ENCODE measurements at regions not wholly inside any gene's neighbourhood (a gene's known extent, or its start where the extent isn't known, plus 50 kb on each side); places are given as distances from the start of the nearest gene placed in this dataset.

DNA sequence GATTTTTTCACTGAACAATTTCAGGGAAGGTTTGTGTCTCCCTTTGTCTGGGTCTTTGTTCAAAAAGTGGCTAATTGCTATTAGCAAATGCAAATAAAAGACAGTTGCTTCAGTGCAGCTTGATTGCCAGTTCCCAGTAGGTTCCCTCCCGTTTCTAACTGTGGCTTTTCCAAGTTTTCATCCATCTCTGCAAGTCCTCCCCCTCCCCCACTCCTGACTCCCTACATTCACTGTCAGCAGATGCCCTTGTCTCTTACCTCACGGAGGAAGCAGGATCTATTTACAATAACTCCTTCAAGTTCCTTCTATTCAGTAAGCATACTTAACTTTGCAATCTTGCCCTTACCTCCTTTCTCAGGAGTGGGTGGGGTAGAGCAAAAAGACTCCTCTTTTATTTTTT lies 55.4 kb upstream of the SCEL start:
- TF ChIP-seq, protein P1, sequence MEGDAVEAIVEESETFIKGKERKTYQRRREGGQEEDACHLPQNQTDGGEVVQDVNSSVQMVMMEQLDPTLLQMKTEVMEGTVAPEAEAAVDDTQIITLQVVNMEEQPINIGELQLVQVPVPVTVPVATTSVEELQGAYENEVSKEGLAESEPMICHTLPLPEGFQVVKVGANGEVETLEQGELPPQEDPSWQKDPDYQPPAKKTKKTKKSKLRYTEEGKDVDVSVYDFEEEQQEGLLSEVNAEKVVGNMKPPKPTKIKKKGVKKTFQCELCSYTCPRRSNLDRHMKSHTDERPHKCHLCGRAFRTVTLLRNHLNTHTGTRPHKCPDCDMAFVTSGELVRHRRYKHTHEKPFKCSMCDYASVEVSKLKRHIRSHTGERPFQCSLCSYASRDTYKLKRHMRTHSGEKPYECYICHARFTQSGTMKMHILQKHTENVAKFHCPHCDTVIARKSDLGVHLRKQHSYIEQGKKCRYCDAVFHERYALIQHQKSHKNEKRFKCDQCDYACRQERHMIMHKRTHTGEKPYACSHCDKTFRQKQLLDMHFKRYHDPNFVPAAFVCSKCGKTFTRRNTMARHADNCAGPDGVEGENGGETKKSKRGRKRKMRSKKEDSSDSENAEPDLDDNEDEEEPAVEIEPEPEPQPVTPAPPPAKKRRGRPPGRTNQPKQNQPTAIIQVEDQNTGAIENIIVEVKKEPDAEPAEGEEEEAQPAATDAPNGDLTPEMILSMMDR (IDR thresholded peaks at IDR 0.05) = no peak
- no peak overlapping the region for H3K4me3 ChIP-seq
- no peaks in the 10 kb centered on the region for H3K9me3 ChIP-seq
- no peaks in the 10 kb centered on the region for H3K36me3 ChIP-seq
- no peak for DNase-seq
- no peaks in the 10 kb centered on the region for H3K27me3 ChIP-seq
- no peak overlapping the region for H3K27ac ChIP-seq
- H3K4me1 ChIP-seq = no peaks in the 10 kb centered on the region
- intact Hi-C loops (cut with DNase I) = no loop called here
- no peak overlapping the region for H3K9ac ChIP-seq (ENCODE audit: low read depth in 2 of 2, low read length in 2 of 2)

DNA sequence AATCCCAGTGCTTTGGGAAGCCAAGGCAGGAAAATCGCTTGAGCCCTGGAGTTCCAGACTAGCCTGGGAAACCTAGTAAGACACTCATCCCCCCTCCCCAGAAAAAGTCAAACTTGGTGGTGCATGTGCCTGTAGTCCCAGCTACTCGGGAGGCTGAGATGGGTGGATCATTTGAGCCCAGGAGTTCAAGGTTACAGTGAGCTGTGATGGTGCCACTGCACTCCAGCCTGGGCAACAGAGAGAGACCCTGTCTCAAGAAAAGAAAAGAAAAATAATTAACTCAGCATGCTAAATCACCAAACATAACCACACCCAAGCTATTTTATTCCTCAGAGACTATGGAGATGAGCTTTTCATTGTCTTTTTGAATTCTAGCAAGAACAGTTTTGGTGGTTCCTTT lies 56.2 kb upstream of the SCEL start:
- intact Hi-C loops (cut with DNase I) = loop anchor here (10.0 kb wide), 1 partner anchor 145 kb away; no protein-coding TSS in a partner anchor
- TF ChIP-seq, protein P1 (IDR thresholded peaks at IDR 0.05) = no peak

DNA sequence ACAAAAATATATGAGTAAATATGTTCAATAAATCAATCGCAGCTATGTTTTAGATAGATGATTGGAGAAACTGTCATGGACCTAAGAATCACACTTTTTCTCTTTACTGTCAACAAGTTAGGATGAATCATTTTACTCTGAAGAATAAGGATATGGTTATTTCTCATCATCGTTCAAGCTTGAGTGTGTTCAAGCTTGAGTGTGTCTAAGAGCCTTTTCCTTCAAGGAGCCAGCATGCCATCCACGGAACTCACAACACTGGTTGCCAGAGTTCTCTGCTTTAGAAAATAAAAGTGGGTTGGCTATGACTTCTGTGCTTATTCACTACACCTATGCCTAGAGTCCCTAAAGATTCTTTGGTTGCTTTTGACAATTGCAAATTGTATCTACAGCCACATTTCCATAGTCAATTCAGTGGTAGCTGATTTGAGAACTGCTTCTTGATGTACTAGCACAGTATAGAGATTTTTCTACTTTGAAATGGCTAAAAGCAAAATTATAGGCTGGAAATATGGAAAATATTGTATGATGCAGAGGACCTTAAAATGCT lies 58.1 kb upstream of the SCEL start:
- intact Hi-C loops (cut with DNase I) = loop anchor here (10.0 kb wide), 1 partner anchor 143 kb away; no protein-coding TSS in a partner anchor

More for the DNA sequence above, 56.2 kb upstream of the SCEL start:
- Histone ChIP-seq H3K4me3 (no peak overlapping the region), H3K4me1 (no peaks in the 10 kb centered on the region), H3K36me3 (no peaks in the 10 kb centered on the region), H3K27ac (no peak overlapping the region), H3K27me3 (no peaks in the 10 kb centered on the region), H3K9ac (ENCODE audit: low read depth in 2 of 2, low read length in 2 of 2) (no peak overlapping the region), H3K9me3 (no peaks in the 10 kb centered on the region)
- no peak for DNase-seq

DNA sequence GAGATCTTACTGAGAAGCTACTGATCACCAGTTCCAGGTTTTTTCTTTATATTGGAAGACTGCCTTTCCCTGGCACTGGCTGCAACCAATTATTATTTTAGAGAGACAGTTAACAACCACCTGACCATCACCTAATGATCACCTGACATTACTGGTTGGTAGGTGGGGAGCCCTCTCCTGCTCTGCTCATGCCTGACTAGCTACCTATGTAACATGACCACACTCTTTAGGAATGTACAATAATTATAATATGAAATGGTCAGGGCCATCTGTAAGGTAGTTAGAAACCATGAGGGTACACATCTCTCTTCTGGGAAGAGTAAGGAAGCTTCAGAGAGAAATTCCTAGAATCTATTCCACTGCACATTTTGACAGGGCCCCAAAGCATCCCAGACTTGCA lies 59.0 kb upstream of the SCEL start:
- Histone ChIP-seq H3K9me3 (no peaks in the 10 kb centered on the region), H3K36me3 (no peaks in the 10 kb centered on the region), H3K4me1 (no peaks in the 10 kb centered on the region), H3K27ac (no peak overlapping the region), H3K4me3 (no peak overlapping the region), H3K9ac (ENCODE audit: low read depth in 2 of 2, low read length in 2 of 2) (no peak overlapping the region), H3K27me3 (no peaks in the 10 kb centered on the region)
- intact Hi-C loops (cut with DNase I) = loop anchor here (10.0 kb wide), 1 partner anchor 142 kb away; no protein-coding TSS in a partner anchor
- DNase-seq = no peak
- TF ChIP-seq, protein P1 (IDR thresholded peaks at IDR 0.05) = no peak

More for the DNA sequence above, 58.1 kb upstream of the SCEL start:
- Histone ChIP-seq H3K27me3 (no peaks in the 10 kb centered on the region), H3K36me3 (no peaks in the 10 kb centered on the region), H3K27ac (no peak overlapping the region), H3K9ac (ENCODE audit: low read depth in 2 of 2, low read length in 2 of 2) (no peak overlapping the region), H3K9me3 (no peaks in the 10 kb centered on the region), H3K4me1 (no peaks in the 10 kb centered on the region), H3K4me3 (no peak overlapping the region)
- no peak for DNase-seq
- TF ChIP-seq, protein P1 (IDR thresholded peaks at IDR 0.05) = no peak

DNA sequence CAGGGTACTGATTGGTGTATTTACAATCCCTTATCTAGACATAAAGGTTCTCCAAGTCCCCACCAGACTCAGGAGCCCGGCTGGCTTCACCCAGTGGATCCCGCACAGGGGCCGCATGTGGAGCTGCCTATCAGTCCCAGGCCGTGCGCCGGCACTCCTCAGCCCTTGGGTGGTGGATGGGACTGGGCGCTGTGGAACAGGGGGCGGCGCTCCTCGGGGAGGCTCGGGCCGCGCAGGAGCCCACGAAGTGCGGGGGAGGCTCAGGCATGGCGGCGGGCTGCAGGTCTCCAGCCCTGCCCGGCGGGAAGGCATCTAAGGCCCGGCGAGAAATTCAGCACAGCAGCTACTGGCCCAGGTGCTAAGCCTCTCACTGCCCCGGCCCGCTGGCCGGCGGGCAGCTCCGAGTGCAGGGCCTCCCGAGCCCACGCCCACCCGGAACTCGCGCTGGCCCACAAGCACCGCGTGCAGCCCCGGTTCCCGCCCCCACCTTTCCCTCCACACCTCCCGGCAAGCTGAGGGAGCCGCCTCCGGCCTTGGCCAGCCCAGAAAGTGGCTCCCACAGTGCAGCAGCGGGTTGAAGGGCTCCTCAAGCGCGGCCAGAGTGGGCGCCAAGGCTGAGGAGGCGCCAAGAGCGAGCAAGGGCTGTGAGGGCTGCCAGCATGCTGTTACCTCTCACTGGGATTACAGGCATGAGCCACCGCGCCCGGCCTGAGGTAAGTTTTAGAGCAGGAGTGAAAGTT lies 60.0 kb upstream of the SCEL start:
- DNase-seq = no peak

More for the DNA sequence above, 60.0 kb upstream of the SCEL start:
- Histone ChIP-seq H3K9ac (ENCODE audit: low read depth in 2 of 2, low read length in 2 of 2) (no peak overlapping the region), H3K27ac (no peak overlapping the region), H3K36me3 (no peaks in the 10 kb centered on the region), H3K27me3 (no peaks in the 10 kb centered on the region), H3K9me3 (no peaks in the 10 kb centered on the region), H3K4me3 (no peak overlapping the region), H3K4me1 (no peaks in the 10 kb centered on the region)
- intact Hi-C loops (cut with DNase I) = loop anchor here (10.0 kb wide), 1 partner anchor 141 kb away; no protein-coding TSS in a partner anchor
- TF ChIP-seq, protein P1 (IDR thresholded peaks at IDR 0.05) = no peak
